ENCODE measurements at regions not wholly inside any gene's neighbourhood (a gene's known extent, or its start where the extent isn't known, plus 50 kb on each side); places are given as distances from the start of the nearest gene placed in this dataset.
A peak's percentile ranks its signal among the peaks of the same experiment; 100 is the strongest.
"Not testable (repeated sequence)": the region's sequence is repeated elsewhere in the genome, so short reads cannot be mapped to it uniquely, and the experiment has no call there.

DNA sequence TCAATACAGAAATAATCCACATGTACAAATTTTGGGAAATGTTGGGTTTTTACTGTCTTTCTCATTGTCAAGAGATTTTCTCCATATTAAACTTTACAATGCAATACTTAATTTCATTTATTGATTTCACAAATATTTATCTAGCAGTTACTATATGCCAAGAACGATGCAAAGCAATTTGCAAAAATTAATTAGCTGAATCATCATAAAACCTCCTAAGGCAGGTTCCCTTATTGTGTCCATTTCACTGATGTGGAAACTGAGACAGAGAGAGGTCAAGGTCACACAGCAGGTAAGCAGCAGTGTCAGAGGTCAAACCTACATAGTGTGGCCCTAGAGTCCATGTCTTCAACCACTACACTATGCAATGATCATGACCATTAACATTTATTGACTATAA lies 286.8 kb upstream of the AUTS2 start:
- intact Hi-C loops (cut with micrococcal nuclease; ENCODE audit: unreplicated experiment) = loop anchor here (10.0 kb wide), 1 partner anchor 63 kb away; no protein-coding TSS in a partner anchor
- Histone ChIP-seq H3K27me3 (replicated peaks; ENCODE audit: insufficient read depth, low read depth, low read length, poor library complexity) (no peaks in the 10 kb centered on the region), H3K4me1 (ENCODE audit: insufficient read depth, low read length, poor library complexity, severe bottlenecking) (no peaks in the 10 kb centered on the region), H3K27ac (ENCODE audit: low read depth, low read length, poor library complexity, severe bottlenecking) (no peak overlapping the region), H3K4me3 (ENCODE audit: low read depth, low read length, poor library complexity, severe bottlenecking) (no peak overlapping the region), H3K9me3 (ENCODE audit: low read depth, low read length, poor library complexity, severe bottlenecking) (no peaks in the 10 kb centered on the region), H3K36me3 (ENCODE audit: insufficient read depth, low read length, poor library complexity, severe bottlenecking) (no peaks in the 10 kb centered on the region)
- POLR2A ChIA-PET (ENCODE audit: low non-redundant PET) = no interaction called here
- TF ChIP-seq, protein P1, sequence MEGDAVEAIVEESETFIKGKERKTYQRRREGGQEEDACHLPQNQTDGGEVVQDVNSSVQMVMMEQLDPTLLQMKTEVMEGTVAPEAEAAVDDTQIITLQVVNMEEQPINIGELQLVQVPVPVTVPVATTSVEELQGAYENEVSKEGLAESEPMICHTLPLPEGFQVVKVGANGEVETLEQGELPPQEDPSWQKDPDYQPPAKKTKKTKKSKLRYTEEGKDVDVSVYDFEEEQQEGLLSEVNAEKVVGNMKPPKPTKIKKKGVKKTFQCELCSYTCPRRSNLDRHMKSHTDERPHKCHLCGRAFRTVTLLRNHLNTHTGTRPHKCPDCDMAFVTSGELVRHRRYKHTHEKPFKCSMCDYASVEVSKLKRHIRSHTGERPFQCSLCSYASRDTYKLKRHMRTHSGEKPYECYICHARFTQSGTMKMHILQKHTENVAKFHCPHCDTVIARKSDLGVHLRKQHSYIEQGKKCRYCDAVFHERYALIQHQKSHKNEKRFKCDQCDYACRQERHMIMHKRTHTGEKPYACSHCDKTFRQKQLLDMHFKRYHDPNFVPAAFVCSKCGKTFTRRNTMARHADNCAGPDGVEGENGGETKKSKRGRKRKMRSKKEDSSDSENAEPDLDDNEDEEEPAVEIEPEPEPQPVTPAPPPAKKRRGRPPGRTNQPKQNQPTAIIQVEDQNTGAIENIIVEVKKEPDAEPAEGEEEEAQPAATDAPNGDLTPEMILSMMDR (conservative IDR thresholded peaks at IDR 0.05; ENCODE audit: low read depth, low read length) = no peak
- TF ChIP-seq EZH2 (IDR thresholded peaks at IDR 0.05; ENCODE audit: borderline replicate concordance, low read depth, low read length, poor library complexity, severe bottlenecking) = no peak
- no TSS peak for BruUV-seq (replicated peaks)
- CTCF ChIA-PET = no interaction called here
- no peak for DNase-seq (ENCODE audit: low spot score)

DNA sequence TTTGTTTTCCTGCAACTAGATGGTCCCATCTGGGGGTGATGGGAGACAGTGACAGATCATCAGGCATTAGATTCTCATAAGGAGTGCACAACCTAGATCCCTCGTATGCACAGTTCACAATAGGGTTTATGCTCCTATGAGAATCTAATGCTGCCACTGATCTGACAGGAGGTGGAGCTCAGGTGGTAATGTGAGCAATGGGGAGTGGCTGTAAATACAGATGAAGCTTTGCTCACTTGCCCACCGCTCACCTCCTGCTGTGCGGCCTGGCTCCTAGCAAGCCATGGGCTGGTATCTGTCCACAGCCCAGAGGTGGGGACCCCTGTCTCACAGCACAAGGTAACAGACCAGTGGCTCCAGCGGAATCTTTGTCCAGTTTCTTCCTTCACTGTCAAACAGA lies 284.4 kb upstream of the AUTS2 start:
- H3K36me3 ChIP-seq (ENCODE audit: insufficient read depth, low read length, poor library complexity, severe bottlenecking); CTCF ChIA-PET; H3K27me3 ChIP-seq (replicated peaks; ENCODE audit: insufficient read depth, low read depth, low read length, poor library complexity); H3K9me3 ChIP-seq (ENCODE audit: low read depth, low read length, poor library complexity, severe bottlenecking); POLR2A ChIA-PET (ENCODE audit: low non-redundant PET); DNase-seq (ENCODE audit: low spot score); BruUV-seq (replicated peaks); H3K4me1 ChIP-seq (ENCODE audit: insufficient read depth, low read length, poor library complexity, severe bottlenecking); H3K27ac ChIP-seq (ENCODE audit: low read depth, low read length, poor library complexity, severe bottlenecking); H3K4me3 ChIP-seq (ENCODE audit: low read depth, low read length, poor library complexity, severe bottlenecking): not testable (repeated sequence)
- intact Hi-C loops (cut with micrococcal nuclease; ENCODE audit: unreplicated experiment) = loop anchor here (10.0 kb wide), 1 partner anchor 61 kb away; no protein-coding TSS in a partner anchor

DNA sequence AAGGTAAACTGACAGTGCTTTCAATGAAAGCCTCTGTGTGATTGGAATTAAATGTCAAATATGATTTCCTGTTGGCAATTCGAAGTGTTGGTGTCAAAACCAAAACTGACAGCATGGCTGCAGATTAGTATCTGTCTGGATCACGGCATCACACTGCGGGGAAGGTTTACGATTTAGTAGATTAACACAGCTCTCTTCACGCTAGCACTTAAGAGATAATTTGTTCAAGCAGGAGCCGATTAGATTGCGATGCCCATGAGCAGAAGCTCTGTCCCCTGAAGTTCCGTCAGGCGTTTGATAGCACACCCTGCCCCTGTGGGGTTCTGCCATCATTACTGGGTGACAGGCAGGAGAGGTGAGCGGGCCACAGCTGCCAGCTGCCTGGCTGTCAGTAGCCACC lies 279.5 kb upstream of the AUTS2 start:
- Histone ChIP-seq H3K9me3 (ENCODE audit: low read depth, low read length, poor library complexity, severe bottlenecking) (no peaks in the 10 kb centered on the region), H3K4me1 (ENCODE audit: insufficient read depth, low read length, poor library complexity, severe bottlenecking) (no peaks in the 10 kb centered on the region), H3K4me3 (ENCODE audit: low read depth, low read length, poor library complexity, severe bottlenecking) (no peak overlapping the region), H3K27ac (ENCODE audit: low read depth, low read length, poor library complexity, severe bottlenecking) (no peak overlapping the region), H3K27me3 (replicated peaks; ENCODE audit: insufficient read depth, low read depth, low read length, poor library complexity) (no peaks in the 10 kb centered on the region), H3K36me3 (ENCODE audit: insufficient read depth, low read length, poor library complexity, severe bottlenecking) (no peaks in the 10 kb centered on the region)
- ChIA-PET POLR2A (ENCODE audit: low non-redundant PET) (no interaction called here), CTCF (interaction anchor here (0.6 kb wide), 1 partner anchor 1834 kb away, joined by 3 read pairs; no protein-coding TSS in a partner anchor)
- intact Hi-C loops (cut with micrococcal nuclease; ENCODE audit: unreplicated experiment) = loop anchor here (10.0 kb wide), 1 partner anchor 56 kb away; no protein-coding TSS in a partner anchor
- no TSS peak for BruUV-seq (replicated peaks)
- TF ChIP-seq EZH2 (IDR thresholded peaks at IDR 0.05; ENCODE audit: borderline replicate concordance, low read depth, low read length, poor library complexity, severe bottlenecking) = no peak
- TF ChIP-seq, protein P1 (conservative IDR thresholded peaks at IDR 0.05; ENCODE audit: low read depth, low read length) = no peak
- DNase-seq (ENCODE audit: low spot score) = peak; percentile 55

DNA sequence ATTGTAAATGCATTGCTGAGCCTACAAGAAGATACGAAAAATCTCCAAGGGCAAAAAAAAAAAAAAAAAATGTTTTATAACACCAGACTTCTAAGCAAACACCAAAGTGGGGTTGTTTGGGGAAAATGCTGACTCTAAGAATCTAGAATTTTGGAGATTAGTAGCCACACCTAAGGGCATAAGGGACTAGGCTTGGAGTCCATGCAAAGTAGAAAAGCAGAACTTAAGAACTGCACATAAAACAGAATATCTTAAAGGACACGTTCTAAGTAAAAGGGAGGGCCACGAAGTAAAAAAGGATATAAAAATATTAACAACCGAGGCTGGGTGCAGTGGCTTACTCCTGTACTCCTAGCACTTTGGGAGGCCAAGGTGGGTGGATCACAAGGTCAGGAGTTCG lies 269.8 kb upstream of the AUTS2 start:
- Histone ChIP-seq H3K4me1 (ENCODE audit: insufficient read depth, low read length, poor library complexity, severe bottlenecking) (no peaks in the 10 kb centered on the region), H3K4me3 (ENCODE audit: low read depth, low read length, poor library complexity, severe bottlenecking) (no peak overlapping the region), H3K27ac (ENCODE audit: low read depth, low read length, poor library complexity, severe bottlenecking) (no peak overlapping the region), H3K36me3 (ENCODE audit: insufficient read depth, low read length, poor library complexity, severe bottlenecking) (no peaks in the 10 kb centered on the region), H3K9me3 (ENCODE audit: low read depth, low read length, poor library complexity, severe bottlenecking) (no peaks in the 10 kb centered on the region), H3K27me3 (replicated peaks; ENCODE audit: insufficient read depth, low read depth, low read length, poor library complexity) (no peaks in the 10 kb centered on the region)
- POLR2A ChIA-PET (ENCODE audit: low non-redundant PET) = no interaction called here
- BruUV-seq (replicated peaks) = no TSS peak
- DNase-seq (ENCODE audit: low spot score) = no peak
- CTCF ChIA-PET = no interaction called here
- TF ChIP-seq, protein P1 (conservative IDR thresholded peaks at IDR 0.05; ENCODE audit: low read depth, low read length) = no peak
- no peak for TF ChIP-seq EZH2 (IDR thresholded peaks at IDR 0.05; ENCODE audit: borderline replicate concordance, low read depth, low read length, poor library complexity, severe bottlenecking)
- intact Hi-C loops (cut with micrococcal nuclease; ENCODE audit: unreplicated experiment) = no loop called here

All from A673 (cell line).